GM12878 (cell line): ENCODE measurements at regions not wholly inside any gene's neighbourhood (a gene's known extent, or its start where the extent isn't known, plus 50 kb on each side); places are given as distances from the start of the nearest gene placed in this dataset.

Experiments
- ATAC-seq: fragments of 200-7000 bp; cut with Tn5 transposase; 3 replicates; pipeline ENCODE4 v1.9.1; 2020; ENCODE audit warnings: mild to moderate bottlenecking, moderate library complexity
- BruUV-seq: library from RNA; stranded (reverse); fragments of 400-500 nt; replicated peaks from 2 replicates; lab custom pipeline; 2021; lab: Mats Ljungman, UMichigan
- CTCF ChIA-PET: fragments of 300-600 bp; sonication (Branson Sonifier 250); formaldehyde crosslinking; extraction: SDS; loops from one replicate; lab custom pipeline; 2021; ENCODE audit warnings: inconsistent platforms; lab: Yijun Ruan, JAX
- POLR2A ChIA-PET: fragments of 350-600 bp; formaldehyde crosslinking; extraction: SDS; loops from one replicate; lab custom pipeline; 2021; ENCODE audit warnings: inconsistent platforms; lab: Charles Lee
- RAD21 ChIA-PET: fragments of 300-600 bp; sonication (Branson Sonifier 250); formaldehyde crosslinking; loops from one replicate; lab custom pipeline; 2023; ENCODE audit warnings: antibody characterized with exemption; ENCODE audit not compliant: unreplicated experiment; lab: Charles Lee
- SMC1A ChIA-PET: fragments of 300-600 bp; sonication (Branson Sonifier 250); formaldehyde crosslinking; loops from one replicate; lab custom pipeline; 2023; ENCODE audit not compliant: unreplicated experiment, uncharacterized antibody; lab: Charles Lee
- DNase-seq: peaks from one replicate; pipeline ENCODE4 v3.0.0-alpha.2; 2011; ENCODE audit warnings: low read depth, low spot score
- FAIRE-seq: peaks from 3 replicates; lab custom pipeline; 2011; peaks lifted over from hg19 to GRCh38; lab: Jason Lieb, UNC
- H2AFZ ChIP-seq: 2 replicates; pipeline ENCODE4 v1.6.0; 2011; ENCODE audit warnings: low read depth, low read length, control low read depth; ENCODE audit not compliant: control insufficient read depth
- H3K27ac ChIP-seq: 2 replicates; pipeline ENCODE4 v1.5.1; 2011; ENCODE audit warnings: control low read depth; ENCODE audit not compliant: control insufficient read depth, insufficient read depth
- H3K27me3 ChIP-seq, 2 experiments: replicated peaks in 1 of 2; 2 replicates each; pipeline versions ENCODE4 v1.6.0 to v1.6.1; 2011; ENCODE audit warnings: low read length in 1 of 2; ENCODE audit not compliant: control insufficient read depth in 2 of 2, insufficient read depth in 2 of 2
- H3K36me3 ChIP-seq, 2 experiments: 2 replicates each; pipeline ENCODE4 v1.5.1; 2011; ENCODE audit warnings: low read length in 1 of 2; ENCODE audit not compliant: control insufficient read depth in 2 of 2, insufficient read depth in 2 of 2
- H3K4me1 ChIP-seq: 2 replicates; pipeline ENCODE4 v1.6.1; 2011; ENCODE audit warnings: mild to moderate bottlenecking, low read length, moderate library complexity, mixed read lengths; ENCODE audit not compliant: control insufficient read depth, insufficient read depth
- H3K4me2 ChIP-seq: 2 replicates; pipeline ENCODE4 v1.6.0; 2011; ENCODE audit warnings: control low read depth; ENCODE audit not compliant: control insufficient read depth, insufficient read depth
- H3K4me3 ChIP-seq: fragments of 200-600 bp; sonication (generic); 2 replicates; pipeline ENCODE4 v1.5.1; 2016
- H3K79me2 ChIP-seq: 2 replicates; pipeline ENCODE4 v1.6.0; 2011; ENCODE audit warnings: low read length; ENCODE audit not compliant: control insufficient read depth, insufficient read depth
- H3K9ac ChIP-seq: 2 replicates; pipeline ENCODE4 v1.8.0; 2011; ENCODE audit warnings: low read length, control low read depth, mixed read lengths; ENCODE audit not compliant: control insufficient read depth, insufficient read depth
- H3K9me3 ChIP-seq: replicated peaks from 3 replicates; pipeline ENCODE4 v1.5.1; 2011; ENCODE audit warnings: mild to moderate bottlenecking, low read length; ENCODE audit not compliant: control insufficient read depth, insufficient read depth
- H4K20me1 ChIP-seq: 2 replicates; pipeline ENCODE4 v1.6.0; 2011; ENCODE audit not compliant: control insufficient read depth, insufficient read depth
- BCL11A ChIP-seq: IDR thresholded peaks from 2 replicates; pipeline ENCODE4 v1.6.1; 2011; ENCODE audit warnings: low read depth, low read length
- CREB1 ChIP-seq: IDR thresholded peaks from 2 replicates; pipeline ENCODE4 v1.6.1; 2012; ENCODE audit warnings: low read depth, mild to moderate bottlenecking, inconsistent platforms
- FOS ChIP-seq: IDR thresholded peaks from 3 replicates; pipeline ENCODE4 v1.6.1; 2011; ENCODE audit warnings: borderline replicate concordance; ENCODE audit not compliant: insufficient read length; ENCODE audit errors: extremely low read depth
- NR2F1 ChIP-seq: fragments of 450-650 bp; conservative IDR thresholded peaks from 2 replicates; pipeline ENCODE4 v1.6.1; 2017; ENCODE audit warnings: mild to moderate bottlenecking
- RFX5 ChIP-seq: IDR thresholded peaks from 2 replicates; pipeline ENCODE4 v1.6.1; 2011; ENCODE audit warnings: low read depth, low read length, improper control_type of control experiment
- SMC3 ChIP-seq: IDR thresholded peaks from 2 replicates; pipeline ENCODE4 v1.6.1; 2011; ENCODE audit warnings: low read length, improper control_type of control experiment, borderline replicate concordance
- TCF12 ChIP-seq: IDR thresholded peaks from 2 replicates; pipeline ENCODE4 v1.6.1; 2011; ENCODE audit warnings: low read depth, mild to moderate bottlenecking, low read length
- TCF3 ChIP-seq: IDR thresholded peaks from 2 replicates; pipeline ENCODE4 v1.6.1; 2012; ENCODE audit warnings: low read depth, mild to moderate bottlenecking, low read length, borderline replicate concordance; ENCODE audit not compliant: insufficient read depth
- USF1 ChIP-seq: IDR thresholded peaks from 2 replicates; pipeline ENCODE4 v1.6.1; 2011; ENCODE audit warnings: borderline replicate concordance, low read depth, mild to moderate bottlenecking, moderate library complexity, mixed read lengths, low read length; ENCODE audit not compliant: insufficient read depth; ENCODE audit errors: extremely low read length
- ZNF207 ChIP-seq: fragments of 450-650 bp; IDR thresholded peaks from 2 replicates; pipeline ENCODE4 v1.6.1; 2014; ENCODE audit warnings: antibody characterized with exemption, mild to moderate bottlenecking, borderline replicate concordance
- ZNF24 ChIP-seq: fragments of 450-650 bp; IDR thresholded peaks from 2 replicates; pipeline ENCODE4 v1.6.1; 2017; ENCODE audit warnings: antibody characterized with exemption, mild to moderate bottlenecking
- WGBS: methylation state at CpG from one replicate; pipeline ENCODE4 v1.1.6; 2016; ENCODE audit warnings: low lambda C conversion rate; ENCODE audit not compliant: insufficient replicate concordance, insufficient coverage; ENCODE audit errors: missing lambda C conversion rate; 5-methylcytosine and 5-hydroxymethylcytosine counted together
- in situ Hi-C: fragments of 300-500 bp; cut with MboI; formaldehyde crosslinking; loops from 9 replicates; pipeline ENCODE4 v1.14.3; 2018; ENCODE audit warnings: mixed read lengths
- intact Hi-C: fragments of 100-400 bp; cut with micrococcal nuclease; formaldehyde crosslinking; loops from one replicate; pipeline ENCODE4 v1.14.2; 2022; ENCODE audit not compliant: unreplicated experiment
- TF ChIP-seq, protein P1 (sequence below): fragments of 450-650 bp; IDR thresholded peaks from 2 replicates; pipeline ENCODE4 v1.6.1; 2017; ENCODE audit warnings: mild to moderate bottlenecking, moderate library complexity
- TF ChIP-seq, protein P2 (sequence below): IDR thresholded peaks from 2 replicates; pipeline ENCODE4 v1.6.1; 2011; ENCODE audit warnings: low read depth, low read length, improper control_type of control experiment, borderline replicate concordance
- TF ChIP-seq, protein P3 (sequence below): fragments of 450-650 bp; IDR thresholded peaks from 2 replicates; pipeline ENCODE4 v1.6.1; 2016; ENCODE audit warnings: mild to moderate bottlenecking

GRCh38 chr15:38189671-38190295 is 62.9 kb upstream of the SPRED1 start:
- H3K4me2 ChIP-seq, result no peak overlapping the region
- H3K27ac ChIP-seq, result no peak overlapping the region
- no peak overlapping the region for H3K9ac ChIP-seq
- DNase-seq (no peak), FAIRE-seq (no peak), ATAC-seq (no peak)
- ChIA-PET RAD21 (no interaction called here), SMC1A (interaction anchor here (1.0 kb wide), 1 partner anchor 40 kb away, joined by 3 read pairs; no protein-coding TSS in a partner anchor), CTCF (no interaction called here), POLR2A (no interaction called here)
- no peak overlapping the region for H3K4me3 ChIP-seq
- no TSS peak for BruUV-seq
- H3K36me3 ChIP-seq, result no peaks in the 10 kb centered on the region
- no peaks in the 10 kb centered on the region; the same call in 1 of the 2 replicates for H3K4me1 ChIP-seq
- H4K20me1 ChIP-seq, result no peaks in the 10 kb centered on the region
- in situ Hi-C loops (no loop called here), intact Hi-C loops (no loop called here)
- no peak overlapping the region for H2AFZ ChIP-seq
- no peaks in the 10 kb centered on the region for H3K9me3 ChIP-seq
- H3K27me3 ChIP-seq, result no peaks in the 10 kb centered on the region
- WGBS, result 45% methylated on average over 5 of the region's 5 CpGs
- no peaks in the 10 kb centered on the region for H3K79me2 ChIP-seq
- TF ChIP-seq BCL11A (no peak), RFX5 (no peak), ZNF207 (no peak), TCF12 (no peak), SMC3 (no peak), CREB1 (no peak), USF1 (no peak), NR2F1 (no peak), TCF3 (no peak), FOS (no peak), ZNF24 (no peak)
- TF ChIP-seq, protein P1, sequence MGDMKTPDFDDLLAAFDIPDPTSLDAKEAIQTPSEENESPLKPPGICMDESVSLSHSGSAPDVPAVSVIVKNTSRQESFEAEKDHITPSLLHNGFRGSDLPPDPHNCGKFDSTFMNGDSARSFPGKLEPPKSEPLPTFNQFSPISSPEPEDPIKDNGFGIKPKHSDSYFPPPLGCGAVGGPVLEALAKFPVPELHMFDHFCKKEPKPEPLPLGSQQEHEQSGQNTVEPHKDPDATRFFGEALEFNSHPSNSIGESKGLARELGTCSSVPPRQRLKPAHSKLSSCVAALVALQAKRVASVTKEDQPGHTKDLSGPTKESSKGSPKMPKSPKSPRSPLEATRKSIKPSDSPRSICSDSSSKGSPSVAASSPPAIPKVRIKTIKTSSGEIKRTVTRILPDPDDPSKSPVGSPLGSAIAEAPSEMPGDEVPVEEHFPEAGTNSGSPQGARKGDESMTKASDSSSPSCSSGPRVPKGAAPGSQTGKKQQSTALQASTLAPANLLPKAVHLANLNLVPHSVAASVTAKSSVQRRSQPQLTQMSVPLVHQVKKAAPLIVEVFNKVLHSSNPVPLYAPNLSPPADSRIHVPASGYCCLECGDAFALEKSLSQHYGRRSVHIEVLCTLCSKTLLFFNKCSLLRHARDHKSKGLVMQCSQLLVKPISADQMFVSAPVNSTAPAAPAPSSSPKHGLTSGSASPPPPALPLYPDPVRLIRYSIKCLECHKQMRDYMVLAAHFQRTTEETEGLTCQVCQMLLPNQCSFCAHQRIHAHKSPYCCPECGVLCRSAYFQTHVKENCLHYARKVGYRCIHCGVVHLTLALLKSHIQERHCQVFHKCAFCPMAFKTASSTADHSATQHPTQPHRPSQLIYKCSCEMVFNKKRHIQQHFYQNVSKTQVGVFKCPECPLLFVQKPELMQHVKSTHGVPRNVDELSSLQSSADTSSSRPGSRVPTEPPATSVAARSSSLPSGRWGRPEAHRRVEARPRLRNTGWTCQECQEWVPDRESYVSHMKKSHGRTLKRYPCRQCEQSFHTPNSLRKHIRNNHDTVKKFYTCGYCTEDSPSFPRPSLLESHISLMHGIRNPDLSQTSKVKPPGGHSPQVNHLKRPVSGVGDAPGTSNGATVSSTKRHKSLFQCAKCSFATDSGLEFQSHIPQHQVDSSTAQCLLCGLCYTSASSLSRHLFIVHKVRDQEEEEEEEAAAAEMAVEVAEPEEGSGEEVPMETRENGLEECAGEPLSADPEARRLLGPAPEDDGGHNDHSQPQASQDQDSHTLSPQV, result no peak
- TF ChIP-seq, protein P2, sequence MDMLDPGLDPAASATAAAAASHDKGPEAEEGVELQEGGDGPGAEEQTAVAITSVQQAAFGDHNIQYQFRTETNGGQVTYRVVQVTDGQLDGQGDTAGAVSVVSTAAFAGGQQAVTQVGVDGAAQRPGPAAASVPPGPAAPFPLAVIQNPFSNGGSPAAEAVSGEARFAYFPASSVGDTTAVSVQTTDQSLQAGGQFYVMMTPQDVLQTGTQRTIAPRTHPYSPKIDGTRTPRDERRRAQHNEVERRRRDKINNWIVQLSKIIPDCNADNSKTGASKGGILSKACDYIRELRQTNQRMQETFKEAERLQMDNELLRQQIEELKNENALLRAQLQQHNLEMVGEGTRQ, result no peak
- TF ChIP-seq, protein P3, sequence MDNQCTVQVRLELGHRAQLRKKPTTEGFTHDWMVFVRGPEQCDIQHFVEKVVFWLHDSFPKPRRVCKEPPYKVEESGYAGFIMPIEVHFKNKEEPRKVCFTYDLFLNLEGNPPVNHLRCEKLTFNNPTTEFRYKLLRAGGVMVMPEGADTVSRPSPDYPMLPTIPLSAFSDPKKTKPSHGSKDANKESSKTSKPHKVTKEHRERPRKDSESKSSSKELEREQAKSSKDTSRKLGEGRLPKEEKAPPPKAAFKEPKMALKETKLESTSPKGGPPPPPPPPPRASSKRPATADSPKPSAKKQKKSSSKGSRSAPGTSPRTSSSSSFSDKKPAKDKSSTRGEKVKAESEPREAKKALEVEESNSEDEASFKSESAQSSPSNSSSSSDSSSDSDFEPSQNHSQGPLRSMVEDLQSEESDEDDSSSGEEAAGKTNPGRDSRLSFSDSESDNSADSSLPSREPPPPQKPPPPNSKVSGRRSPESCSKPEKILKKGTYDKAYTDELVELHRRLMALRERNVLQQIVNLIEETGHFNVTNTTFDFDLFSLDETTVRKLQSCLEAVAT, result no peak
